Caco-2 (cell line): ENCODE measurements at regions not wholly inside any gene's neighbourhood (a gene's known extent, or its start where the extent isn't known, plus 50 kb on each side); places are given as distances from the start of the nearest gene placed in this dataset.
"Not testable (repeated sequence)": the region's sequence is repeated elsewhere in the genome, so short reads cannot be mapped to it uniquely, and the experiment has no call there.

Experiments
- BruUV-seq: library from RNA; stranded (reverse); fragments of 400-500 nt; replicated peaks from 2 replicates; lab custom pipeline; 2021; lab: Mats Ljungman, UMichigan
- CTCF ChIA-PET: fragments of 300-600 bp; sonication (Branson Sonifier 250); formaldehyde crosslinking; loops from one replicate; lab custom pipeline; 2022; ENCODE audit warnings: antibody characterized with exemption; lab: Charles Lee
- POLR2A ChIA-PET: fragments of 300-600 bp; sonication (Branson Sonifier 250); formaldehyde crosslinking; loops from one replicate; lab custom pipeline; 2022; ENCODE audit warnings: antibody characterized with exemption; lab: Charles Lee
- DNase-seq, 2 experiments: peaks; one replicate each; pipeline versions ENCODE4 v3.0.0 to v3.0.0-alpha.2; 2020 to 2022
- H3K27me3 ChIP-seq: replicated peaks from 2 replicates; pipeline ENCODE4 v1.6.0; 2011; ENCODE audit warnings: low read length; ENCODE audit not compliant: control insufficient read depth, insufficient read depth
- H3K36me3 ChIP-seq: 2 replicates; pipeline ENCODE4 v1.5.1; 2011; ENCODE audit warnings: low read length; ENCODE audit not compliant: control insufficient read depth, insufficient read depth
- H3K4me1 ChIP-seq: fragments of 250-450 bp; sonication (Bioruptor Pico); 2 replicates; pipeline ENCODE4 v1.5.1; 2020; ENCODE audit warnings: mild to moderate bottlenecking
- H3K4me3 ChIP-seq: 2 replicates; pipeline ENCODE4 v1.5.1; 2011; ENCODE audit warnings: low read depth, mild to moderate bottlenecking, control low read depth, low read length
- H3K9me3 ChIP-seq: fragments of 250-450 bp; sonication (Bioruptor Pico); 2 replicates; pipeline ENCODE4 v1.5.1; 2020; ENCODE audit warnings: mild to moderate bottlenecking, moderate library complexity
- H3K27ac Mint-ChIP-seq: one replicate; pipeline ENCODE4 v1.8.0; 2022; ENCODE audit warnings: mixed read lengths; ENCODE audit not compliant: unreplicated experiment
- H3K27me3 Mint-ChIP-seq: one replicate; pipeline ENCODE4 v1.8.0; 2022; ENCODE audit warnings: mixed read lengths; ENCODE audit not compliant: insufficient read depth, unreplicated experiment
- H3K36me3 Mint-ChIP-seq: one replicate; pipeline ENCODE4 v1.8.0; 2022; ENCODE audit warnings: mild to moderate bottlenecking, mixed read lengths; ENCODE audit not compliant: insufficient read depth, unreplicated experiment
- H3K4me1 Mint-ChIP-seq: one replicate; pipeline ENCODE4 v1.8.0; 2022; ENCODE audit warnings: low read depth, mixed read lengths; ENCODE audit not compliant: unreplicated experiment
- H3K4me3 Mint-ChIP-seq: one replicate; pipeline ENCODE4 v1.8.0; 2022; ENCODE audit warnings: mild to moderate bottlenecking, moderate library complexity, mixed read lengths; ENCODE audit not compliant: unreplicated experiment
- H3K9me3 Mint-ChIP-seq: one replicate; pipeline ENCODE4 v1.8.0; 2022; ENCODE audit warnings: mixed read lengths; ENCODE audit not compliant: unreplicated experiment
- CTCF ChIP-seq, 2 experiments: fragments of 200-600 bp in 1 of 2; IDR thresholded peaks; 1 replicate in 1 of 2; 2 replicates in 1 of 2; pipeline versions ENCODE4 v1.5.1 to v1.8.0; 2011 to 2022; ENCODE audit warnings: antibody characterized with exemption in 1 of 2, control low read depth in 1 of 2, inconsistent platforms in 1 of 2, low read depth in 1 of 2, low read length in 1 of 2, mild to moderate bottlenecking in 1 of 2, moderate library complexity in 1 of 2; ENCODE audit not compliant: insufficient read depth in 1 of 2, severe bottlenecking in 1 of 2, unreplicated experiment in 1 of 2
- intact Hi-C: fragments of 100-400 bp; cut with micrococcal nuclease; formaldehyde crosslinking; loops from one replicate; pipeline ENCODE4 v1.10.0; 2022; ENCODE audit not compliant: unreplicated experiment

- no peak for DNase-seq
- H3K4me3 Mint-ChIP-seq: no peak overlapping the region
- intact Hi-C loops: no loop called here
- TF ChIP-seq CTCF (IDR thresholded peaks at IDR 0.05; ENCODE audit: insufficient read depth in 1 of 2, low read depth in 1 of 2, low read length in 1 of 2, severe bottlenecking in 1 of 2, unreplicated experiment in 1 of 2): no peak
- BruUV-seq: no TSS peak
- H3K4me1 Mint-ChIP-seq: peaks cover 12% of the 10 kb centered on the region
- ChIA-PET POLR2A (no interaction called here), CTCF (no interaction called here)
- peaks cover 7% of the 10 kb centered on the region; the same call in 1 of the 2 replicates for H3K4me1 ChIP-seq
- H3K27me3 ChIP-seq: no peaks in the 10 kb centered on the region
- no peaks in the 10 kb centered on the region for H3K36me3 ChIP-seq
- H3K27ac Mint-ChIP-seq: no peak overlapping the region
- no peaks in the 10 kb centered on the region for H3K27me3 Mint-ChIP-seq
- peaks cover 8% of the 10 kb centered on the region for H3K9me3 Mint-ChIP-seq
- H3K36me3 Mint-ChIP-seq: no peaks in the 10 kb centered on the region
- H3K4me3 ChIP-seq: no peak overlapping the region
- peaks cover 4% of the 10 kb centered on the region; the same call in 1 of the 2 replicates for H3K9me3 ChIP-seq
These were observed 96.6 kb upstream of the GMNC start for GRCh38 chr3:190959077-190959476.

GRCh38 chr3:190941694-190942260 lies 79.3 kb upstream of the GMNC start:
- no peak for TF ChIP-seq CTCF (IDR thresholded peaks at IDR 0.05; ENCODE audit: insufficient read depth in 1 of 2, low read depth in 1 of 2, low read length in 1 of 2, severe bottlenecking in 1 of 2, unreplicated experiment in 1 of 2)
- H3K4me3 Mint-ChIP-seq: no peak overlapping the region
- H3K4me1 Mint-ChIP-seq: no peaks in the 10 kb centered on the region
- H3K27ac Mint-ChIP-seq: no peak overlapping the region
- no peaks in the 10 kb centered on the region for H3K27me3 ChIP-seq
- BruUV-seq: no TSS peak
- peaks cover 11% of the 10 kb centered on the region for H3K27me3 Mint-ChIP-seq
- POLR2A ChIA-PET: no interaction called here
- no peaks in the 10 kb centered on the region for H3K4me1 ChIP-seq
- H3K4me3 ChIP-seq: no peak overlapping the region
- no peaks in the 10 kb centered on the region for H3K36me3 Mint-ChIP-seq
- no peaks in the 10 kb centered on the region for H3K9me3 Mint-ChIP-seq
- H3K36me3 ChIP-seq: no peaks in the 10 kb centered on the region
- intact Hi-C loops: no loop called here
- CTCF ChIA-PET: no interaction called here
- no peak for DNase-seq
- H3K9me3 ChIP-seq: no peaks in the 10 kb centered on the region

- H3K9me3 Mint-ChIP-seq, H3K4me3 ChIP-seq, H3K4me1 Mint-ChIP-seq, H3K9me3 ChIP-seq, H3K36me3 ChIP-seq, DNase-seq, H3K27me3 ChIP-seq, intact Hi-C loops, POLR2A ChIA-PET, BruUV-seq, H3K4me1 ChIP-seq, CTCF ChIA-PET, H3K4me3 Mint-ChIP-seq, H3K27ac Mint-ChIP-seq, H3K36me3 Mint-ChIP-seq: not testable (repeated sequence)
- H3K27me3 Mint-ChIP-seq: peaks cover 12% of the 10 kb centered on the region
These were observed 72.1 kb upstream of the GMNC start for GRCh38 chr3:190934616-190935015.
